Thyroid gland (tissue), 4 donors: ENCODE measurements at regions not wholly inside any gene's neighbourhood (a gene's known extent, or its start where the extent isn't known, plus 50 kb on each side); places are given as distances from the start of the nearest gene placed in this dataset.

ENCODE experiments used
- DNase-seq, 2 donors: peaks; one replicate each; pipeline ENCODE4 v3.0.0-alpha.2; 2019
- H3K27ac ChIP-seq, 3 donors: fragments of 200-600 bp; sonication (generic); 1 replicate in 2 of 3; 2 replicates in 1 of 3; pipeline ENCODE4 v1.5.1; 2016 to 2019; ENCODE audit warnings: mild to moderate bottlenecking in 1 of 3, moderate library complexity in 1 of 3
- H3K27me3 ChIP-seq: fragments of 200-600 bp; sonication (generic); one replicate; pipeline ENCODE4 v1.5.1; 2019
- H3K36me3 ChIP-seq, 2 donors: fragments of 200-600 bp; sonication (generic); one replicate each; pipeline ENCODE4 v1.5.1; 2016 to 2019
- H3K4me1 ChIP-seq, 2 donors: fragments of 200-600 bp; sonication (generic); one replicate each; pipeline ENCODE4 v1.5.1; 2017 to 2019
- H3K4me3 ChIP-seq, 3 donors: fragments of 200-600 bp; sonication (generic); replicated peaks in 1 of 3; 1 replicate in 2 of 3; 2 replicates in 1 of 3; pipeline ENCODE4 v1.5.1; 2016; ENCODE audit warnings: mild to moderate bottlenecking in 1 of 3
- H3K9me3 ChIP-seq: fragments of 200-600 bp; sonication (generic); one replicate; pipeline ENCODE4 v1.5.1; 2017
- POLR2A ChIP-seq, 2 donors: fragments of 450-650 bp; IDR thresholded peaks; one replicate each; pipeline ENCODE4 v1.6.1; 2017; ENCODE audit warnings: antibody characterized with exemption in 2 of 2, mild to moderate bottlenecking in 2 of 2, moderate library complexity in 1 of 2
- WGBS, 2 donors: methylation state at CpG; one replicate each; pipeline ENCODE4 v1.1.5; 2017; 5-methylcytosine and 5-hydroxymethylcytosine counted together
- intact Hi-C: fragments of 100-400 bp; cut with DNase I; formaldehyde crosslinking; loops from one replicate; pipeline ENCODE4 v1.15.1; 2023
- TF ChIP-seq, protein P1 (sequence below), 6 experiments: fragments of 200-600 bp in 3 of 6; fragments of 450-650 bp in 3 of 6; sonication (generic) in 3 of 6; IDR thresholded peaks; one replicate each; pipeline ENCODE4 v1.5.1; 2016 to 2019; ENCODE audit warnings: antibody characterized with exemption in 6 of 6, mild to moderate bottlenecking in 2 of 6, inconsistent platforms in 1 of 6, moderate library complexity in 1 of 6

DNA sequence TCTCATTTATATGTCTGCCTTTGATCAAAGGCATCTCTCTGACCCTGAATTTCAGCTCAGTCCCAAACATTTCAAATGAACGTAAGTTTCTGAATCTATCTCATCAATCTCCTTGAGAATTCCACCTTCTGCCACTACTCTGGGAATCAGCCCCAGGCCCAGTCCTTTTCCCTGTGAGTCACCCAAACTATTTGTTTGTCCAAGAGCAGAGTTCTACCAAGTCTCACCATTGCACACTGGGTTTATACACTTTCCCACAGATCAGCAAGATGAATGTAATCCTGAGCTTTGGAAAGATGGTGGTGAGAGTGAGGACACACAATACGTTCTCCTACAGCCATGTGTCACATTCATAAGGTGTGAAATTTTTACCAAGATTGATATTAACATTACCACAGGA lies 251.3 kb upstream of the VWC2 start:
- DNase-seq, result no peak
- intact Hi-C loops, result no loop called here
- WGBS, 2 donors, result 72 to 83% methylated on average over 2 of the region's 2 CpGs
- no peak overlapping the region for H3K4me3 ChIP-seq
- no peaks in the 10 kb centered on the region for H3K27me3 ChIP-seq
- no peak overlapping the region for H3K27ac ChIP-seq
- H3K4me1 ChIP-seq, result no peaks in the 10 kb centered on the region
- H3K9me3 ChIP-seq, result no peaks in the 10 kb centered on the region
- H3K36me3 ChIP-seq, result no peaks in the 10 kb centered on the region
- TF ChIP-seq POLR2A (IDR thresholded peaks at IDR 0.05), result no peak
- TF ChIP-seq, protein P1, sequence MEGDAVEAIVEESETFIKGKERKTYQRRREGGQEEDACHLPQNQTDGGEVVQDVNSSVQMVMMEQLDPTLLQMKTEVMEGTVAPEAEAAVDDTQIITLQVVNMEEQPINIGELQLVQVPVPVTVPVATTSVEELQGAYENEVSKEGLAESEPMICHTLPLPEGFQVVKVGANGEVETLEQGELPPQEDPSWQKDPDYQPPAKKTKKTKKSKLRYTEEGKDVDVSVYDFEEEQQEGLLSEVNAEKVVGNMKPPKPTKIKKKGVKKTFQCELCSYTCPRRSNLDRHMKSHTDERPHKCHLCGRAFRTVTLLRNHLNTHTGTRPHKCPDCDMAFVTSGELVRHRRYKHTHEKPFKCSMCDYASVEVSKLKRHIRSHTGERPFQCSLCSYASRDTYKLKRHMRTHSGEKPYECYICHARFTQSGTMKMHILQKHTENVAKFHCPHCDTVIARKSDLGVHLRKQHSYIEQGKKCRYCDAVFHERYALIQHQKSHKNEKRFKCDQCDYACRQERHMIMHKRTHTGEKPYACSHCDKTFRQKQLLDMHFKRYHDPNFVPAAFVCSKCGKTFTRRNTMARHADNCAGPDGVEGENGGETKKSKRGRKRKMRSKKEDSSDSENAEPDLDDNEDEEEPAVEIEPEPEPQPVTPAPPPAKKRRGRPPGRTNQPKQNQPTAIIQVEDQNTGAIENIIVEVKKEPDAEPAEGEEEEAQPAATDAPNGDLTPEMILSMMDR (IDR thresholded peaks at IDR 0.05), result no peak

GRCh38 chr7:49523870-49524269 lies 249.6 kb upstream of the VWC2 start:
- no peak overlapping the region for H3K27ac ChIP-seq
- no peaks in the 10 kb centered on the region for H3K4me1 ChIP-seq
- 48 to 50% methylated on average over 1 of the region's 1 CpG for WGBS, 2 donors
- H3K4me3 ChIP-seq, result no peak overlapping the region
- no peaks in the 10 kb centered on the region for H3K9me3 ChIP-seq
- TF ChIP-seq, protein P1 (IDR thresholded peaks at IDR 0.05), result no peak
- TF ChIP-seq POLR2A (IDR thresholded peaks at IDR 0.05), result no peak
- no peaks in the 10 kb centered on the region for H3K27me3 ChIP-seq
- no peak for DNase-seq
- H3K36me3 ChIP-seq, result no peaks in the 10 kb centered on the region
- intact Hi-C loops, result no loop called here

- TF ChIP-seq, protein P1 (IDR thresholded peaks at IDR 0.05), result no peak
- no peak for TF ChIP-seq POLR2A (IDR thresholded peaks at IDR 0.05)
- Histone ChIP-seq H3K27me3 (no peaks in the 10 kb centered on the region), H3K36me3 (no peaks in the 10 kb centered on the region), H3K27ac (no peak overlapping the region), H3K9me3 (no peaks in the 10 kb centered on the region), H3K4me1 (no peaks in the 10 kb centered on the region), H3K4me3 (no peak overlapping the region)
- intact Hi-C loops, result no loop called here
- WGBS, 2 donors, result 83 to 85% methylated on average over 1 of the region's 1 CpG
- DNase-seq, result no peak
Observed at GRCh38 chr7:49527182-49527581, 246.3 kb upstream of the VWC2 start.

GRCh38 chr7:49530481-49530880 lies 243.0 kb upstream of the VWC2 start:
- Histone ChIP-seq H3K9me3 (no peaks in the 10 kb centered on the region), H3K27ac (no peak overlapping the region), H3K36me3 (no peaks in the 10 kb centered on the region), H3K27me3 (no peaks in the 10 kb centered on the region), H3K4me3 (no peak overlapping the region), H3K4me1 (no peaks in the 10 kb centered on the region)
- no peak for TF ChIP-seq POLR2A (IDR thresholded peaks at IDR 0.05)
- TF ChIP-seq, protein P1 (IDR thresholded peaks at IDR 0.05), result no peak
- intact Hi-C loops, result no loop called here
- no peak for DNase-seq
- 82 to 90% methylated on average over 1 of the region's 1 CpG for WGBS, 2 donors

DNA sequence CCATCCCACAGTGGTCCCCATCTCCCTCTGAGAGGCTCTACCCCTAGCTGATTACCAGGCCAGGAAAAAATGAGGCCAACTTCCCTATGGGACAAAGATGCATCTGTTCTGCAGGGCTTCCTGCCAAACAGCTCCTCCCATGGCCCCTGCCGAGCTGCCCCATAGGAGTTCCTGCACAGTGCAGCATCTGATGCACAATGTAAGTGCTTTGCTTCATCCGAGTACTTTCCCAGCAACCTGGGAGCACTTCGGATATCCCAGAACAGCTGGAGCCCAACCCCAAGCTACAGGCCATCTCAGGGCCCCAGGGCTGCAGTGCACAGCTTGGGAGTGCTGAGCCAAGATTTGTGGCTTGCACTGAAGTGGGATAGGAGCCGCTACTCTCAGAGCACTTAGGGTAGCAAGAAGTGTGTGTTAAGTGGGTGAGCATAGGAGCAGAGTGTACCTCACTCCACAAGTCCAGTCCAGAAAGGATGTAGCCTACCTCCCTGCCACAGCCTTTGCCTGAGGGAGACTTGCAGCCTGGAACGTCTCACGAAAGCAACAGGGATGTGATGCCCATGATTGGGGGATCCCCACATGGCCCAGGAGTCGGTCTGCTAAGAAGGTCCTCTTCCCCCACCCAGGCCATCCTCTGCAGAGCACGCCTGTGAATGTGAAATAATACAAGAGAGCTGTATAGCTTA lies 209.6 kb upstream of the VWC2 start:
- no peaks in the 10 kb centered on the region for H3K9me3 ChIP-seq
- H3K36me3 ChIP-seq, result no peaks in the 10 kb centered on the region
- TF ChIP-seq, protein P1 (IDR thresholded peaks at IDR 0.05), result no peak
- no peak for TF ChIP-seq POLR2A (IDR thresholded peaks at IDR 0.05)
- no peaks in the 10 kb centered on the region for H3K27me3 ChIP-seq
- intact Hi-C loops, result no loop called here
- no peak overlapping the region for H3K27ac ChIP-seq
- 50 to 67% methylated on average over 6 to 8 of the region's 8 CpGs for WGBS, 2 donors
- no peaks in the 10 kb centered on the region for H3K4me1 ChIP-seq
- no peak for DNase-seq
- H3K4me3 ChIP-seq, result no peak overlapping the region
